ENCODE measurements at regions not wholly inside any gene's neighbourhood (a gene's known extent, or its start where the extent isn't known, plus 50 kb on each side); places are given as distances from the start of the nearest gene placed in this dataset.

DNA sequence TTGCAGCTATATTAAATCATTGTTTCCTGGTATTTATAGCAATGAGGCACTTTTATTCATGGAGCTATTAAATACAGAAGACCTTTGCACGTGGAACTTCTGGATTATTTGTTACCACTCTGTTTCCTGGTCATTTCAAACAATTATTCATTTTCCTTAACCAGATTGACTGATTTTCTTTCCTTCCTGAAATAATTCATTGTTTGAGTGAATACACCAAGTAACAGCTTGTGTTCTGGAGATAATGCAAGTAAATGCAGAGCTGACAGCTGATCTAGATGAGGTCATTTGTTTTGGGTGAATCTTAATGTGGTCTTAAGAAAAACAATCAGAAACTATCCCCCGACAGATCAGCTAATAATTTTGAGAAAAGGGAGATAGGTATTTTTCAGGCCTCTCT is 497.7 kb downstream of the KIF20B start:
- H3K4me3 ChIP-seq (ENCODE audit: low read depth, low read length) = no peak overlapping the region
- no peaks in the 10 kb centered on the region for H3K27me3 ChIP-seq (ENCODE audit: control insufficient read depth, insufficient read depth, low read length)
- no peak for DNase-seq (ENCODE audit: low read depth)
- TF ChIP-seq, protein P1, sequence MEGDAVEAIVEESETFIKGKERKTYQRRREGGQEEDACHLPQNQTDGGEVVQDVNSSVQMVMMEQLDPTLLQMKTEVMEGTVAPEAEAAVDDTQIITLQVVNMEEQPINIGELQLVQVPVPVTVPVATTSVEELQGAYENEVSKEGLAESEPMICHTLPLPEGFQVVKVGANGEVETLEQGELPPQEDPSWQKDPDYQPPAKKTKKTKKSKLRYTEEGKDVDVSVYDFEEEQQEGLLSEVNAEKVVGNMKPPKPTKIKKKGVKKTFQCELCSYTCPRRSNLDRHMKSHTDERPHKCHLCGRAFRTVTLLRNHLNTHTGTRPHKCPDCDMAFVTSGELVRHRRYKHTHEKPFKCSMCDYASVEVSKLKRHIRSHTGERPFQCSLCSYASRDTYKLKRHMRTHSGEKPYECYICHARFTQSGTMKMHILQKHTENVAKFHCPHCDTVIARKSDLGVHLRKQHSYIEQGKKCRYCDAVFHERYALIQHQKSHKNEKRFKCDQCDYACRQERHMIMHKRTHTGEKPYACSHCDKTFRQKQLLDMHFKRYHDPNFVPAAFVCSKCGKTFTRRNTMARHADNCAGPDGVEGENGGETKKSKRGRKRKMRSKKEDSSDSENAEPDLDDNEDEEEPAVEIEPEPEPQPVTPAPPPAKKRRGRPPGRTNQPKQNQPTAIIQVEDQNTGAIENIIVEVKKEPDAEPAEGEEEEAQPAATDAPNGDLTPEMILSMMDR (IDR thresholded peaks at IDR 0.05; ENCODE audit: insufficient read depth, low read length, poor library complexity, severe bottlenecking) = no peak
- H3K36me3 ChIP-seq (ENCODE audit: control insufficient read depth, insufficient read depth, low read length) = no peaks in the 10 kb centered on the region

DNA sequence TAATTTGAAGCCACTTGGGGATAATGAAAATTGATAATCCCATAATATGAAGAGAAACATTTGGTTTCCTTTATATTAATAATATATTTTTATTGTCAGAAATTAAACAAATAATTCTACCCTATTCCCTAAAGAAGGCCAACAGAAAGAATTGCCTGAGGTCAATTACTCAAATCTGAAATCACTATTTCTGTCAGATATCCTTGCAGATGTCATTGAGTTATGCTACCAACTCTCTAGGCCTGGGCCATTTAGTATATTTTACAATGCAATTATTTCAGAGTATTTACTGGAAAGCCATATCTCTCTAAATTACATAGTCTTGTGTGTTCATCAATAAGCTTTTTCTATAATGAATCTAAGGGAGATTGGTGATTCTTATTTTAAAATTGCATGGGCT is 498.1 kb downstream of the KIF20B start:
- no peak overlapping the region for H3K4me3 ChIP-seq (ENCODE audit: low read depth, low read length)
- no peak for DNase-seq (ENCODE audit: low read depth)
- H3K36me3 ChIP-seq (ENCODE audit: control insufficient read depth, insufficient read depth, low read length) = no peaks in the 10 kb centered on the region
- no peaks in the 10 kb centered on the region for H3K27me3 ChIP-seq (ENCODE audit: control insufficient read depth, insufficient read depth, low read length)
- TF ChIP-seq, protein P1 (IDR thresholded peaks at IDR 0.05; ENCODE audit: insufficient read depth, low read length, poor library complexity, severe bottlenecking) = no peak

DNA sequence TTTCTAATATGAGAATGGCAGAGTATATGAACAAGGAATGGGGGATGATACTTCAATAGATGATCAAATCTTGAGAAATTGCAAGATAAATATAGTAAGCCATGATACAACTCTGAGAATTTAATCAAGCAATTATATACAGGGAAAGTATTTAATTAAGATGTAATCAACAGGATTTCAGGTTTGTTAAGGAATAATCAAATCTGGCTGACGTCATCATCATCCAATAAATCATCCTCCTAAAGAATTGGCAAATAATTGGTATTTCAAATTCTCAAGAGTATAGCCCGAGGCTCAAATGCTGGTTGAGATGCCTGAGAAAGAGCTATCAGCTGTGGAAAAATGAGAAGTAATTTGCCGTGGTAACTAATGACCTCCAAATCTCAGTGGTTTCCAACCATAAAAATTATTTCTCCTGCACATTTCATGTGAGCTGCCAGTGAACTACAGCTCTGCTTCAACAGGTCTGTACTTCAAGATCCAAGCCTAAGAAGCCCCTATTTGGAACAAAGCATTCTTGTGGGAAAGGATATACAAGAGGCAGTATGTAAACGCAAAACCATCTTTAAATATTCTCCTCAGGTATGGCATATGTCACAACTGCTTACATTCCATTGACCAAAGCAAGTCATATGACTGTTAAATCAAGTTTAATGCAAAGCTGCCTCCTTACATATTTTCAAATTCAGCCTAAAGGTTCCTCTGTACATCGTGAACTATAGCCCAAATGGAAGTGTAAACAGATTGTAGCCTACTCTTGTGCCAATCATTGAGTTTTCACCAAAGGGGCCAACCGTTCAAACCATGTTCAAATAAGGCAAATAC is 503.0 kb downstream of the KIF20B start:
- TF ChIP-seq, protein P1 (IDR thresholded peaks at IDR 0.05; ENCODE audit: insufficient read depth, low read length, poor library complexity, severe bottlenecking) = no peak
- Histone ChIP-seq H3K27me3 (ENCODE audit: control insufficient read depth, insufficient read depth, low read length) (no peaks in the 10 kb centered on the region), H3K4me3 (ENCODE audit: low read depth, low read length) (no peak overlapping the region), H3K36me3 (ENCODE audit: control insufficient read depth, insufficient read depth, low read length) (no peaks in the 10 kb centered on the region)
- no peak for DNase-seq (ENCODE audit: low read depth)

DNA sequence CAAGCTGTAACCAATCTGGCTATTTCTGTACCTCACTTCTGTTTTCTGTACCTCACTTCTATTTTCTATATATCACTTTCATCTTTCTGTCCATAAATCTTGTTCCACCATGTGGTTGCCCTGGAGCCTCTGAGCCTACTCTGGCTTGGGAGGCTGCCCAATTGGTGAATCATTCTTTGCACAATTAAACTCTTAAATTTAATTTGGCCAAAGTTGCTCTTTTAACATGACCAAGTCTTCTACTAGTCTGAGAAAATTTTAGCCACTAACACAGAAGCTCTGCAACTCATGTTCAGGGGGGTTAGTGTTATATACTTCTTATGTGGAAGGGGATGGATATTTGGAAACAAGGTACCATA is 503.5 kb downstream of the KIF20B start:
- H3K27me3 ChIP-seq (ENCODE audit: control insufficient read depth, insufficient read depth, low read length) = no peaks in the 10 kb centered on the region
- TF ChIP-seq, protein P1 (IDR thresholded peaks at IDR 0.05; ENCODE audit: insufficient read depth, low read length, poor library complexity, severe bottlenecking) = no peak
- no peaks in the 10 kb centered on the region for H3K36me3 ChIP-seq (ENCODE audit: control insufficient read depth, insufficient read depth, low read length)
- no peak overlapping the region for H3K4me3 ChIP-seq (ENCODE audit: low read depth, low read length)
- no peak for DNase-seq (ENCODE audit: low read depth)

DNA sequence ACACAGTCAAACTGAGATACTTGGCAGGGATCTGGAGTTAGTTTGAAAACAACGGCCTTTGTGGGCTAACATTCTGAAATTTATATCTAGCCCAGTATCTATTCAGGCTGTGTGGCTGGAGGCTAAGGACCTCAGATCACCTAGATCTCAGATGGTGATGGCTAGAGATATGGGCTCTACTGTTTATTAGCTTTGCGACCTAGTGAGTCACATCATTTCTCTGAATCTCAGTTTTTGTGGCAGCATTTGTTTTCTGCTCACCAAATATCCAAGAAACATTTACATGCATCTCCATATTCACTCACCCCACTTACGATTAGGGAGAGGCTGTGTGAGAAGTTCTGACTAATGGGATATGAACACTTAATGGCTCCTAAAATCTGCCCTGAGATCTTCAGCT is 503.9 kb downstream of the KIF20B start:
- Histone ChIP-seq H3K36me3 (ENCODE audit: control insufficient read depth, insufficient read depth, low read length) (no peaks in the 10 kb centered on the region), H3K4me3 (ENCODE audit: low read depth, low read length) (no peak overlapping the region), H3K27me3 (ENCODE audit: control insufficient read depth, insufficient read depth, low read length) (no peaks in the 10 kb centered on the region)
- no peak for DNase-seq (ENCODE audit: low read depth)
- TF ChIP-seq, protein P1 (IDR thresholded peaks at IDR 0.05; ENCODE audit: insufficient read depth, low read length, poor library complexity, severe bottlenecking) = no peak

DNA sequence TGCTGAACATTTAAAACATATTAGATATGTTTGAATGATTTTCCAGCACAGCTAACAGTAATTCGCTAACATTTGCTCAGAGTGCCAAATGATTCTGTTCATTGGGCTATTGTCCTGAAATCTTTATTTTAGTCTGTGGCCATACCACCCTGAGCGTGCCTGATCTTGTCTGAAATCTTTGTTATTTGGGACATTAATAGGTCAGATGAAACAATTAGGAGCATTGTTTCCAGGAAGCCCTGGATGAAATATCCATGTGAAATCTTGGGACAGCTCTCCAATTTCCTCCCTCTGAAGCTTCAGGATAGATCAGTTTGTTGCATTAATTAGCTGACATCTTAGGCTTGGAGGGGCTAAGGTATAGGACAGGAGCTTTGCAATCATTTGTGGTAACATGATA is 512.0 kb downstream of the KIF20B start:
- DNase-seq (ENCODE audit: low read depth) = no peak
- Histone ChIP-seq H3K36me3 (ENCODE audit: control insufficient read depth, insufficient read depth, low read length) (no peaks in the 10 kb centered on the region), H3K27me3 (ENCODE audit: control insufficient read depth, insufficient read depth, low read length) (no peaks in the 10 kb centered on the region), H3K4me3 (ENCODE audit: low read depth, low read length) (no peak overlapping the region)
- TF ChIP-seq, protein P1 (IDR thresholded peaks at IDR 0.05; ENCODE audit: insufficient read depth, low read length, poor library complexity, severe bottlenecking) = no peak

Measured in kidney epithelial cell (primary cell).